Erythroblast (primary cell): ENCODE measurements at regions not wholly inside any gene's neighbourhood (a gene's known extent, or its start where the extent isn't known, plus 50 kb on each side); places are given as distances from the start of the nearest gene placed in this dataset.

Source experiments
- GATA1 ChIP-seq: IDR thresholded peaks from 2 replicates; pipeline ENCODE4 v1.6.1; 2011; ENCODE audit warnings: low read depth, mild to moderate bottlenecking, control low read depth, low read length, moderate library complexity
- POLR2A ChIP-seq: IDR thresholded peaks from 2 replicates; pipeline ENCODE4 v1.6.1; 2011; ENCODE audit warnings: mild to moderate bottlenecking, low read length

GRCh38 chr1:199029855-199030254 lies 391.0 kb downstream of the PTPRC start:
- TF ChIP-seq POLR2A, result no peak
- TF ChIP-seq GATA1, result no peak
